ENCODE measurements at regions not wholly inside any gene's neighbourhood (a gene's known extent, or its start where the extent isn't known, plus 50 kb on each side); places are given as distances from the start of the nearest gene placed in this dataset.
"Not testable (repeated sequence)": the region's sequence is repeated elsewhere in the genome, so short reads cannot be mapped to it uniquely, and the experiment has no call there.

DNA sequence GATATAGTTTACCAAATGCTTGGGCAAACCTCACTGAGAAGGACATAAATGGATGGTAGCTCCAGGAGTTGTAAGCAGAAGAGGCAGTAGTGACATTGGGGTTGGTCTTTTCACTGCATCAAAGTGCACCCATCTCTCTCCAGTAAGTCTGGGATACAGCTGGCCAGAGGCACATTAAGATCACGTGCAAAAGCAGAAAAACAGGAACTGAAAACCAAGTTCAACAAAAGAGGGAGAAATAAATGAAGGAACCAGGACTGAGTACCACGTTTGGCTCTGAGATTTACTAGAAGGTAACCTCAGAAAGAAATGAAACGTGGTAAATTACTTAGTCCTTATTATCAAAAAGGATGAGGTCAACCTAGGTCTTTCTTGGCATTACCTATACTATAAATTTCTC is 259.2 kb downstream of the OSR1 start:
- no peak for DNase-seq

DNA sequence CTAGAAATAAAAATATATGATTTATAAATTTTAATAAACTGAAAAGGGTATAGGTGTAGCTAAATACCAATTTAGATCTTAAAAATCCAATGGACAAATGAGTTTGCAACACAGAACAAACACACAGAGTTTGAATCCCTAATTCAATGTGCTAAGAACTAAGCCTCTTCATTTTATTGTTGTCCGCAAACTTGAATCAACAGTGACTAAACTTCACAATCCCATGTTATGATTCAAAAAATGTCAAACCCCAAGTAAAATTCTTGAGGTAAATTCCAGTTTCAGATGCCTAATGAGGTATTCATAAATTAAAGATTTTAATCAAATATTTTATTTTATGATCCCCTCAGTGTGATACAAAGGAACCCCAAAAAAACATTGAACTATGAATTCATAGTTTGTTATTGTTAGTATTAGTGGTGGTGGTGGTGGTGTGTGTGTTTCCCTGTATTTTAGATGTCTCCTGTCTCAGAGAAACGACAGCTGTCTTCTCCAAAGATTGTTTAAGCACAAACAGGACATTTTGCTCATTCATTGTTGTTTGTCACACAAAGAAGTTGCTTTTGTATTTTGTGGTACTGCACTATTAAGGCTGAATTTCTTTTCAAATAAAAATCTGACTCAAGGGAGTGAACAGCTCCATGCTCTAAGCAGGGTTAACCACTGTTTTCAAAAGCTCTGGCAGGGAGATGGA is 259.8 kb downstream of the OSR1 start:
- DNase-seq: no peak

DNA sequence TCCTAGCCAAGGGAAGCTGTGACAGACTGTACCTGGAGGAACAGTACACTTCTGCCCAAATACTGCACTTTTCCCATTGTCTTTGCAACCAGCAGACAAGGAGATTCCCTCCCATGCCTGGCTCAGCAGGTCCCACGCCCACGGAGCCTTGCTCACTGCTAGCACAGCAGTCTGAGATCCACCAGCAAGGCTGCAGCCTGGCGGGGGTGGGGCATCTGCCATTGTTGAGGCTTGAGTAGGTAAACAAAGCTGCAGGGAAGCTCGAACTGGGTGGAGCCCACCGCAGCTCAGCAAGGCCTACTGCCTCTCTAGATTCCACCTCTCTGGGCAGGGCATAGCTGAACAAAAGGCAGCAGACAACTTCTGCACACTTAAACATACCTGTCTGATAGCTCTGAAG is 268.9 kb downstream of the OSR1 start:
- not testable (repeated sequence) for DNase-seq

DNA sequence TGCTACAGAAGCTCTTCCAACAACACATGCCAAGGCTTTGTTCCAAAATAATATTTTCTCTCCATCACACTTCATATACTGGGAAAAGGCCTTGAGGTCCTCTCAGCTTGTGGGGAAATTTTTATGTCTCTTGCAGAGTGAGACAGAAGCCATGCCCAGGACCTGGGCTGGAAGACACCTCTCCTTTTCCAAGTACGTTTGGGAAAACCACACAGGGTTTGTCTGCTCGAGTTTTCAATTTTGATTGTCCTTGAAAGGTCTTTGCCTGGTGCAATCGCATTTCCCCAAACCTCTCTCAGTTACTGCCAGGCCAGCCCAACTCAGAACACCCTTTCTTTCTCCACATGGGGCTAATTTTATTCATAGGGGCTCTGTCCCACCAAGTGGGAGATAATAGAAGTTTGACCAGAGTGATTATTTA is 272.2 kb downstream of the OSR1 start:
- no peak for DNase-seq

DNA sequence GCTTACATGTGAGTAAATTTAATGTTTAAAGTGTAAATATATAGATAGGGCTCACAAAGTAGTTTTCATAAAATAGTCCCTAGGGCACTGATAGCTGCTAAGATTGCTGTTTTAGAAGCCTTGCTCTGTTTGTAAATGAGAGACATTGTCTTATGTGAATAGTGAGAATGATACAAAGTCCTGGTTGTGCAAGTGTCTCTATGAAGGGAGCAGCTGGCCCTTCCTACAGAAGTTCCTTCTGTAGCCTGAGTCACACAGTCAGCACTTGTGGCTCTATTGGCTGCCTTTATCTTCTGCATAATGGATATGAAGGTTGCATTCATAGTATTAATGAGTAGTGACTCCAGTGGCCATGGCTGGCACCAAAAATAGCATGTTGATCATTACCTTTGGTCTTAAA is 279.7 kb downstream of the OSR1 start:
- no peak for DNase-seq

DNA sequence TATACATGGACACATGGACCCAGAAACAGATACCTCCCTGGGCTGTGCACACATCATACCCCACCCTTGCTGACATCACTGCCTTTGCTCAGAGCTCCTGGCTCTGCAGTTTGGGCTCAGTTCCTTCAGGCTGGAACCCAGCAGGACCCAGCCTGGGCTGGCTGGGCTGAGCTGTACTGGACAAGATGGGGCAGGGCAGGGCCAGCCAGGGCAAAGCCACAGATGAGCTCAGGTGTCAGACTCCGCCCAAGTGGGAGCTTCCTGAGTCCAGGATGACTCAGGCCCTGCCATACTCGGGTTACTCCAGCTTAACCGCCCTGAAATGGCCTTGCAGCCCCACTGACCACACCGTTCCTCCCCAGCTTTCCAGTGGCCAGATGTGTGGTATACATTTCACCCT is 284.9 kb downstream of the OSR1 start:
- no peak for DNase-seq

DNA sequence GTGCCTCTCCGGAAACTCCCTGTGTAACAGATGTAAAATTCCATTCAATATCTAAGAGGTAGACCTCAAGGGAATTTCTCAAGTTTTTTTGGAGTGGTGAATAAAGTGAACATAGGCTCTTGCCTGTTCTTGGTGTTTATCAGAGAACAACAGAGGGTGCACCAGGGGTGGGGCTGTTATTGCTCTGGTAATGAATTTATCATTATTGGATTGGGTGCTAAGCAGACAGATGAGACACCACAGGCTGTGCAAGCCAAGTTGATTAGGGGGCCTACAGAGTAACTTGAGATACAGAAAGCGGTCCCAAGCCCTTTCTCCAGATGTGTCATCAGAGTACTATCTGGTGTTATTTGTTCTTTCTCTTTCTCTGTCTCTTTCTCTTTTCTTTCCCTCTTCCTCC is 286.3 kb downstream of the OSR1 start:
- no peak for DNase-seq

DNA sequence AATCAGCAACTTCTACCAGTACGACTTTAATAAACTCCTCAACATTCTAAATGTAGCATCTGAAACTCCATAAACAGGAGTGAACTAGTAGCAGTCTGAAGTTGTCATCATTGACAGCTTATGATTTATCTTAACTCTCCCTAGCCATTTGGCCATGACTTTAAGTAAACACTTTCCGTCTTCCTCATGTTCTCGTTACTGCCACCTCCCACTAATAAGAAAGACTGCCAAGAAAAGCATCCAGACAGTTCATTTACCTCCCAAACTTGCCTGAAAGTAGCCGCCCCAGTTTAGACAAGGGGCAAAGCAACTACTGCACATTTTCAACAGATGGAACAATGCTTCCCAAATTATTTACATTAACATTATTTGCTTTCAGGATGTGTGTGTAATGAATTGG is 287.5 kb downstream of the OSR1 start:
- no peak for DNase-seq

DNA sequence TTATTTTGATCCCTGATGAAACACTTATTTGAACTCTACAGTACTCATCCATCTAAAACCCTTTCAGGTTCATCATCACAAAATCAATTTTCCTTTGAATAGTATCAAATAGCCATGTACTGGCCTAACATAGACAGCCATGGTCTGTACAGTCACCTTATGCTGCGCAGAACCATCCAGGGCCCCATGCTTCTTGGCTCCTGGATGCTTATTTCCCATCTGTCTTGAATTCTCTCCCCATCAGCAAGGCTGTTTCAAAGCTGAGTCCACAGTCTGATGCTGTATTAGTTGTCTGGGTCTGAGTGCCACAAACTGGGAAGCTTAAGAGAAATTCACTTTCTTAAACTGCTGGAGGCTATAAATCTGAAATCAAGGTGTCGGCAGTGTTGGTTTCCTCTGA is 290.2 kb downstream of the OSR1 start:
- DNase-seq: no peak

DNA sequence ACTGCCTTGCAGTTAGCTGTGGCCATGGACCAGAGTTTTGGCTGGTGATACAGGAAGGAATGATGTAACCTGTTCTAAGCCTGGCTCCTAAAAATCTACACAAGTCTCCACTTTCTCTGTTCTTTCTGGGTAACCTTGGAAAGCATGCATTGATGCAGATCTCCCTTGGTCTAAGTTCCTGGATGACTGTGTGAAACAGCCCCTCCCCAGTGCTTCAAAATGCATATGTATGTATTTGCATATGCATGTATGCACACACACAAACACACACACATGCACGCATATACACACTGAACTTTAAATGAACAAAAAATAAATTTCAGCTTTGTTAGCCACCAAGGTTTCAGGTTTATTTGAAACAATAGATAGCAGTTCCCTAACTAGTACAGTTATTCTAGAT is 296.1 kb downstream of the OSR1 start:
- no peak for DNase-seq

DNA sequence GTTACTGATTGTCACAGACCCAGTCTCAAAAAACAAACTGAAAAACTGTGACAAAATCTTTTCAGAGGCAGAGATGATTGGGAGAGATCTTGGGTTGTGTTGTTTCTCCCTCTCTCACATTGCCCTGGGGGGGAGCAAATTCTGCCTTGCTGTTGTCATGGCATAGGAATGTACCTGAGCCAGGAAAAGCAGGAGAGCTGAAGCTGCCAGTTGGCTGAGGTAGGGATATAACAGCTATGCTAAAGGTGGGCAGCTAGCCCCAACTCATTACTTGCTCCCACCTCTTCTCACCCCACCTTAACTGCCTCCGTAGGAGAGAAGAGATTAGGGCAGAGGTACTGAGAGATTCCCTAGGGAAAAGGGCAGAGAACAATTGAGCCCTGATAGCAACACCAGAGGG is 299.3 kb downstream of the OSR1 start:
- DNase-seq: no peak

DNA sequence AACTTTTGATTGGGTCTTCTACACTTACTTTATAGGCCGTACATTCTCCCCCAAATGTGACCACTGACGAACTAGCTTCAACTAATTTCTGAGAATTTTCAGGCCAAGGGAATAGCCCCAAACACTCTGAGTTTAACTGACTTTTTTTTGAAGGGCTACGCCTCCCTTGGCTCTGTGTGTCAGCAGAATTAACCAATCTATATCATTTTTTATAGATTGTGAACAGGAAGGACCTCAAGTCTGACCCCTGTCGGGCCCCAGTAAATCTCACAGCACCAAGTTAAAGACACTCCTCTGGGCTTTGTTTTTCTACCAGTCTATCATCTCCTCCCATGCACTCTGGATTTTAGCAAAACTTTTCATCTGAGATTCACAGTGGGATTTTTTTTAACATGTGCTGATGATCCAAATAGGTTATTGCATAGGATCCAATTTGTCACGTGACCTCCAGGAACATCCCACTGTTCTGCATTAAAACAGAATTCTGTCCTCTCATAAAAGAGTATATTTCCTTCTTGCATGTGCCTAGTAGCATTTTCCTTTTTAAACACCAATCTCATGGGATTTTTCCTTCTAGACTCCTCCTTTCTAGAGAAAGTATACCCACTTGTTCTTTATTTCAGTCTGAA is 307.1 kb downstream of the OSR1 start:
- DNase-seq: no peak

DNA sequence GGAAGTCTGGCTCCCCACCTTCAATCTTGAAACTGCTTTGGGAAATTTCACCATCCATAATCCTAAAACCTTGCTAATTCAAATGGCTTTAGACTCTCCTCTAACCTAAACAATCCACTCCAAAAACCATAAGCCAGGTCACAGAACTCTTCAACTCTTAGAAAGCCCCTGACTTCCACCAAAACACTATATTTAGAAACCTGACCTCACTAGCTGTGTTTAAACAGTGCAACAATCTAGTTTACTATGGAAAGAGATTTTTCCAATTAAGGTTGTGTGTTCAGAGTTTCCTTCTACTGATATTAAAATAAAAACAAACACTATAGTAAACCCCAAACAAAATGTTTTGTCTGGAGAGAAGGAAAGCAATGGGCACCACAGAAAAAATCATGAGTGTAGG is 308.1 kb downstream of the OSR1 start:
- DNase-seq: no peak

DNA sequence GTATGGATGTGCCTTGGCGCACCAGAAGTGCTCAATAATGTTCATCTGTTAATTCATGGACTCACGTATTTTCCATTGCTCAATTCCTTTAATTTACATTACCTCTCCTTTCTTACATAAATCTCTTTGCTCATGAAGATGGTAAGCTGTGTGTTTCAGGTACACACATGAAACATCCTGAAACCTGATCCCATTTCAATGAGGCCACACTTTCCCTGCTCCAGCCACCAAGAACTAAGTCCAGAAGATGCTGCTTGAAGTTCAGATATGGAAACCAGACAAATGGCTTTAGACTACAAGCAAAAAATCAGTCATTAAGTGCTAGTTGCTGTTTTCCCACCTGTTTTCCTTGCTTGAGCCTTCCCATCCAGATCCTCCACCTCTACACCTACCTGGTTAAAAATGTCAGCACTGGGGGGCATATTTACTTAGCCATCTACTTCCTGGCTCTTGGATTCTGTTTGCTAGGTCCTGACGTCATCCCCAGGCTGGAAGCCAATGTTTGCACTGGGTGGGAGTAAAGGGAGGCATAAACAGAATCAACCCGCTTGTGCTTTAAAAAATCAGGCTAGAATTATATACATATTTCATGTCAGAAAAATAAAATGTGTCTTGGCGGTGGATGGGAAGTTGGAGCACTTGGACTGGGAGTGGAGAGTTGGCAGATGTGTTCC is 309.7 kb downstream of the OSR1 start:
- peak; percentile 74 for DNase-seq

DNA sequence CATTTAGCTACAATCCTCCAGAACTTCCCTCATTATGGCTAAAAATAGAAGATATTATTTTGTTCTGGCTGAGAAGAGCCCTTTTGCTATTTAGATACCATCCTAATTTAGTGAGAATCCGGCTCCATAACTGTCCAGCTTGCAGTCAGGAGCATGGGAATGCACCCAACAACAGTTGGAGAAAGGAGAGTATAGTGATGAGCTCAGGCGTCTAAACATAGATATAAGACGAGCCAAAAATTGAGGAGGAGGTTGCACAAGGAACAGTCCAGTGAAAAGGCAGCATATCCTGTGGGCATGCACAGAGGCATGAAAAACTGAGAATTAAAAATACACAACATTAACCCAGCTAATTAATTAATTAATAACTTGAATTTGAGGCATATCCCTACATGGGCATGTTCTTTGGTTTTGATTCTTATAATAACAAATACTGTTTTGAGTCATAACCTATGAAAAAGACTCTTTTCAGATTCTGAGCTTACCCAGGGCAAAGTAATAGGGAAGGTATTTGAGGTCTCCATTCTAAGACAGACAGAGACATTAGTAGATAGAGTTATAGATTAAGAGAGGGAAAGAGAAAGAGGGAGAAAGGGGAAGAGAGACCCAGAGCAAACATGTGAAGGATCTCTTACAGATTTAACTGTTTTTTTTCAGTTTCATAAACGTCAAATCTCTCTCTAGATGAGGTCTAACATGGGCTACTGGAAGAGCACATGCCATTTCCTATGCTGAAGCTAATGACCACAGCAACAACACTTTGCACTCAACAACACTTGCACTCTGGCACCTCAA is 311.2 kb downstream of the OSR1 start:
- DNase-seq: peak; percentile 32

DNA sequence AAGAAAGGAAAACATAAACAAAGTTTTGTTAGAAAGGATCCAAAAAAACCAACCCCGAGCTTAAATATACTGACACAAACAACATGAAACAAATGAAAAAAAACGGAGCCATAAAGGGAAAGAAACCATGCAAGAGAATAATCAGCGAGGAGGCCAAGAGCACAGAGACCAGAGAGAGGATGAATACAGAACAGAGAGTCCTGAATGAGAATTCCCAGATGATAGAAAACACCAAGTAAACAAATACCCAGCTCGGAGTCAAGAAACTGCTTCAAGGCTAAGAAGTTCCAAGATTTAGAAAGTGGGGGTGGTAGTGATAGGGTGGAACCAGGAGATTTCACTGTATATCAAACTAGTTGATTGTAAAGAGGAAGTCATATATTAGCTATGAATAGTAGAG is 313.3 kb downstream of the OSR1 start:
- no peak for DNase-seq

DNA sequence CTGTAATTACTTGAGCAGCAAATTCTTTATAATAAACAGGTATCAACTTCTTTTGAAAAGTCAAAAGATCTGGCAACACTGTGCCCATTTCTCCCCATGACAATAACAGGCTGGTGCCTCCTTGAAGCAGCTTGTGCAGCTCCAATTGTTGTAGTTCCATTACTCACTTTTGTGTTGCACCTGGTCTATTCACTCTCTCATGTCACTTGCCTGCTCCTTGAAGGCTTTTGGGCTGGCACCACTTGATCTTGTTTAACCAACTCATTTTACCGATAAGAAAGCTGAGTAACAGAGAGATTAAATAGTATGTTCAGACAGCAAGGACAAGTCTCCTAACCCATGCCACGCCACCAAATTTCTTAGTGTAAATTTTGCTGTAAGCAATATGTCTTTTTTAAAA is 314.5 kb downstream of the OSR1 start:
- no peak for DNase-seq

DNA sequence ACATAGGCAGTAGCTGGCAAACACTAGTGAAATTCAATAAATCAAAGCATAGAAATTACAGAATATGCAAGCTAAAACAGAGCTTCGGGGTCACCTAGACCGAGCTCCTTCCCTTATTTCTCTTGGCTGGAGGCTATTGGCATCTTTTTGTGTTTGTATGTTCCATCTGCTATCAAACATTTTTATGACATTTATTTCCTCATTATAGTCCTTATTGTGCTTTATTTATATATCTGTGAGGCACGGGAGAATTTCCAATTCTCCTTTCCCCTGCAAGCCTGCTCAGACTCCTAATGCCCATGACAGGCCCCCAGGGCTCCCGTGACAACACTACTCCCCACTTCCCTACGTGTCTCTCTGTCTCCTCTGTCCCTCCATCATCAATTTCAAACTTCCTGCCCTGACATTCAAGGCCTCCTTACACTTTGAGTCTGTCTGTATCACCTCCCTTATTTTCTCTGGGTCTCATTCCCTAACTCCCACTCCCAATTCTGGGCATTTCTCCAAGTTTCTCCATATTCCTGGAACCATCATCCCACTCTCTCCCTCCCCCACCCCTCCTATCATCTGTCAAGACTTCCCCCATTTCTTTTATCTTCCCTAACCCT is 316.9 kb downstream of the OSR1 start:
- DNase-seq: no peak

DNA sequence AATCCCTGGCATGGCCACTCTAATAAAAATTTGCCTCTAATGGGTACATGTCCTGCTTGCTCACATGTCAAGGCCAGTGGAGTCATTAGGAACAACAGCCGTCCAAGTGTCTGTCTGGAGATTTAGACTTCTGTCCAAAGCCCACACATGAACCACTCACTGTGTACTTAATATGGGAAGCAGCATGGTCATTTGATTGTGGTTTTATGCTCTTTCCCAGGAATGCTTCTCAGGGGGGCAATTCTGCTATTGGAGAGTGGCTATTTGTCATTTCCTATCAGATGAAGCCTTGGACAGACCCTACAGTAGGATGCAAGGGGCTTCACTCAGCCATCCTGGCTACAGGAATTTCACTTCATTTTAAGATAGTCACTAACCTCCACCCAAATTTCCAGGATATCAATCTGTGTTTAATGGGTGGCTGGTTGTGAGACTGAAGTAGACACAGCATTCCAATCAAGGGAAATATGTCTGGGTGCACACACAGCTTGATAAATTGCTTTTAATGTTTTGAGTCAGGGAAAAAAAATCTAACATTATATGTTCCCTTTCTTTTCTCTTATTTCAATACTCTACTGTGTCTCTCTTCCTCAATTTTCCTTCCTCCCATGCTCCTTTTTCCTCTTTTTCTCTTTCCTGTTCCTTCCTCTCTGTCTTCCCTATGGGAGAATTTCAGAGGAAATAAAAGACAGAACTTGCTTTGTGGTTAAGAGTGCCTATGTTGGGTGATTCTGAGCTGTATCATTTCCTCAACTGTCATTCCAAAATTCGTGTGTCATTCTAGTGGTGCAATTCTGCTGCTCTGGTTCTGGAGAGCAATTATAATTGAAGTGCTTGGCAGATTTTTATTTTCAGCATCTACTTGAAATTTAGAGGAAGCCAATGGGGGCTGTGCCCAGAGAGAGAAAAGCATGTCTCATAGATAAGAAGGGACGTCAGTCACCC is 320.1 kb downstream of the OSR1 start:
- DNase-seq: no peak

DNA sequence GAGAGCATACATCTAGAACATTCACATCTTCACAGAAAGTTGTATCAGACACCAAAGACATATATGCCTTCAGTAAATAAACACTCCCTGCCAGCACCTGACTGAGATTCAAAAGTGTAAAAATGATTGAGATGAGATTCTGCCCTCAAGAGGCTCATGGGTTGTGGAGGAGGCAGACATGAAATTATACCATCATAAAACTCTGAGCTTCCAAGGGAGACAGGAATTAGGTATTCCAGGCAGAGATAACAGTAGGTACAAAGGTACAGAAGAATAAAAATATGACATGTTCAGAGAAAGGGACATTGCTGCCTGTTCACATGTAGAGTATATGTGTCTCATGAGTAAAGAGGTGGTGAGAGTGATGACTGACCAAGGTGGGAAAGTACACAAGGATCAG is 322.3 kb downstream of the OSR1 start:
- DNase-seq: no peak

DNA sequence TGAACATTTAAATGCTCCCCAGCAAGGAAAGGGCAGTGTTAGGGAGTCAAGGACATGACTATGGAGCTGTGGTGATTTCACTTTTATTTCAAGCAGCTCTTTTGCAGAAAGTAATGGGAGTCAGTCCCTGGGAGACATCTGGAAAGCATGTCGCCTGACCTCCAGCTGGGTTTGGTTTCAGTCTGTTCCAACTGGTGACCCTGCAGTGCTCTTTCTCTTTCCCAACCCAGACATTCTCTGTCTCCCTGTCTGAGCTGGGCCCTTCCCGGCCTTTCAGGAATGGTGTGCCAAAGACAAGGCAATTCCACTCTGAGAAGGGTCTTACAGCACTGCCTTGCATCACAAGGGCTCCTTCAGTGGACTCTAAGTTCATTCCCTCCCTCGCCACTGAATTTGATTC is 323.2 kb downstream of the OSR1 start:
- no peak for DNase-seq

Data from tongue (tissue), 1 donor.